LHCN-M2 (cell line): ENCODE measurements at regions not wholly inside any gene's neighbourhood (a gene's known extent, or its start where the extent isn't known, plus 50 kb on each side); places are given as distances from the start of the nearest gene placed in this dataset.
"Not testable (repeated sequence)": the region's sequence is repeated elsewhere in the genome, so short reads cannot be mapped to it uniquely, and the experiment has no call there.

Experiments
- DNase-seq: peaks from one replicate; pipeline ENCODE4 v3.0.0-alpha.2; 2012; ENCODE audit warnings: low read depth

DNA sequence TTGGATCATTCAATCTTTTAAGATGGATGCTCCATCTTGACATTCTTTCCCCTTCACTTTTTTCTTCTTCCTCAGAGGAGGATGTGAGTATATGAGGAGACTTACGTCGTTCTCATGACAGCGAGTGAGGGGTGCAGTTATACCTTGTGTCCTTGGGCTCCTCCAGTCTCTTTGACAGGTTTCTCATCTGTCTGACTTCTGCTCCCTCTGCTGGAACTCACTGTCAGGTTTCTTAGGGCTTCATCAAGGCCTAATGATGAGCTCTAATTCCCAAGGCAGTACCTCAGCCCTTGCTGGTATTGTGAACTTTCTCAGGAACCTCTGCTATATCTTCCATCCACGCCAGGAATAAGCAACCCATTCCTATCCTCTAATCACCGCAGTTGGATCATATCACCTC, 237.8 kb upstream of the ADGRL3 start:
- DNase-seq, result no peak

GRCh38 chr4:60981534-60981933, 218.6 kb upstream of the ADGRL3 start:
- DNase-seq, result no peak

- no peak for DNase-seq
Measured at GRCh38 chr4:60989141-60989540, 211.0 kb upstream of the ADGRL3 start.

- DNase-seq, result no peak
Measured at GRCh38 chr4:60992037-60992436, 208.1 kb upstream of the ADGRL3 start.

DNA sequence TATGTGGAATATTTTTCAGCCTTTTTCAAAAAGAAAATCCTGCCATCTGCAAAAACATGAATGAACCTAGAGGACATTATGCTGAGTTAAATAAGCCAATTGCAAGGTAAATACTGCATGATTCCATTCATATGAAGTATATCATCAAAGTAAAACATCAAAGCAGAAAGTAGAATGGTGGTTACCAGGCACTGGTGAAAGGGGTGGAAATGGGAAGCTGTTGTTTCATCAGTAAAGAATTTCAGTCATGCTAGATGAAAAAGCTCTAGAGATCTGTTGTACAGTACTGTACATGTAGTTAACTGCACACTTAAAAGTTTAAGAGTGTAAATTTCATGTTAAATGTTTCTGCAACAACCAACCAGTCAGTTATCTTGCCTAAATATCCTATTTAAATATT, 196.8 kb upstream of the ADGRL3 start:
- DNase-seq, result no peak

- DNase-seq, result no peak
Measured at GRCh38 chr4:61004651-61005170, 195.4 kb upstream of the ADGRL3 start.

- no peak for DNase-seq
Measured at GRCh38 chr4:61011051-61011450, 189.1 kb upstream of the ADGRL3 start.

DNA sequence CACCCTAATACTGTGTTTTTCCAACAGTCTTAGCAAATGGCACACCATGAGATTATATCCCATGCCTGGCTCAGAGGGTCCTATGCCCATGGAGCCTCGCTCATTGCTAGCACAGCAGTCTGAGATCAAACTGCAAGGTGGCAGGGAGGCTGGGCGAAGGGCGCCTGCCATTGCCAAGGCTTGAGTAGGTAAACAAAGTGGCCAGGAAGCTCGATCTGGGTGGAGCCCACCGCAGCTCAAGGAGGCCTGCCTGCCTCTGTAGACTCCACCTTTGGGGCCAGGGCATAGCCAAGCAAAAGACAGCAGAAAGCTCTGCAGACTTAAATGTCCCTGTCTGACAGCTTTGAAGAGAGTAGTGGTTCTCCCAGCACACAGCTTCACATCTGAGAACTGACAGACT, 188.2 kb upstream of the ADGRL3 start:
- DNase-seq, result not testable (repeated sequence)

- DNase-seq, result no peak
Measured at GRCh38 chr4:61024610-61025009, 175.5 kb upstream of the ADGRL3 start.

GRCh38 chr4:61027939-61028338, 172.2 kb upstream of the ADGRL3 start:
- no peak for DNase-seq

DNA sequence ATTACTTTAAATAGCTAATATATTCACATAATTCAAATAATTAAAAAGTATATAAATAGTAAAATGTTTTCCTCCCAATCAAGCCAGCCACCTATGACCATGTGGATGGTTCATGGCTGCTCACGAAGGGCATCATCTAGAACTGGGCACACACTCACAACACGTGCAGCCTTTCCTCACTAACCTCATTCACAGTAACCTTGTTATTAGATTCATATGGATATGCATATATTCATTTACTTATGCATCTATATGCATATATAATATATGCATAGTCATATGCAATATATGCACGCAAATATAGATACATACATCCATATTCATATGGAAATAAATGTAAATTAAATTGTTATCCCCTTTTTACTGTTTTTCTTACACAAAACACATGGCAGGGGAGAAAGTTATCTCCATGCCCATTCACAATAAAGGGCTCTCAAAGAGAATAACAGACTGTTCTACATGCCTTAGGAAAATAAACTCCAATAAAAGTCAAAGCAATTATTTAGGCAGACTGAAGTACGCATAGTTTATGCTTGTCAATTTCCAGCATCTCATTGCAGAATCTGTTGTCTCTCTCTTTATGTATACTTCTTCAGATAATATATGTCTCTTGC, 163.9 kb upstream of the ADGRL3 start:
- no peak for DNase-seq

DNA sequence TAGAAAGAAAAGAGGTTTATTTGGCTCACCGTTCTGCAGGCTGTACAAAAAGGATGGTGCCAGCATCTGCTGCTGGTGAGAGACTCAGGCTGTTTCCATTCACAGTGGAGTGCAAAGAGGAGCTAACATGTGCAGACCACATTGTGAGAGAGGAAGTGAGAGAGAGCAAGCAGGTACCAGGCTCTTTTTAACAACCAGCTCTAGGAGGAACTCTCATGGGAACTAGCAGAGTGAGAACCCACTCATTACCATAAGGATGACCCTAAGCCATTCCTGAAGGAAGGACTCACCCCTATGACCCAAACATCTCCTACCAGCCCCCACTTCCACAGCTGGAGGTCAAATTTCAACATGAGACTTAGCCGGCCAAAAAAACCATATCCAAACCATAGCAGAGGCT, 158.6 kb upstream of the ADGRL3 start:
- no peak for DNase-seq

DNA sequence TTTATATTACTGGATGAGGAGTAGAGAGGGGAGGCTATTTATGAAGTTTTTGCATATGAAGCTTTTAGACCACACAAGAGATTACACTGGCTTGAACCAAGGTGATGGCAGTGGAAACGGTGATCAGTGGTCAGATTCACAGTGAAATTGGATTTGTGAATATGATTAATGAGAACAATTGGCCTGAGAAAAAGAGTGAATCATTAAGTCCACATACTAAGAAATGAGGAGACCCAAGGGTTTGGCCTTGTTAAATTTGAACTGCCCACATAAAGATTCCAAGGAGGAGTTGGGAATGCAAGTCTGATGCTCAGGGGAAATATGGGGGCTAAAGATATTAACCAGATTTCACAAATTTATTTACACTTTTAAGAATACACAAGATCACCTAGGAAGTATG, 155.3 kb upstream of the ADGRL3 start:
- no peak for DNase-seq

- no peak for DNase-seq
Measured at GRCh38 chr4:61049018-61049417, 151.1 kb upstream of the ADGRL3 start.

GRCh38 chr4:61067381-61067780, 132.7 kb upstream of the ADGRL3 start:
- DNase-seq, result no peak

DNA sequence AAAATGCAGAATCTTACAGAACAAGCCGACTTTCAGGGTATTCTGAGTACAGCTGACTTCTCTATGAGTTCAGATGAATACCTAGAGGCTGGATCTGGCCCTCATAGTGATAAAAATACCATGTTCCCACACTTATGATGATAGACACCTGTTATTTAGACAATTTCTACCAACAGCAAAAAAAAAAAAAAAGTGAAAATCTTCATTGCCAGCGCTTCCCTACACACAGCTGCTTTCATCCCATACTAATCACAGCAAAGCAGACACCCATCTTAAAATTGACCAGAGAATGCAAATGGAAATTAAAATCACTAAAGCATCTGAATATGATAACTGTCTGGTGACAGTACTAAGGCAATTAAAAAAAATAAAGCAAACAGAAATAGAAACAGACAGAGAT, 132.1 kb upstream of the ADGRL3 start:
- DNase-seq, result no peak

- peak; percentile 32 for DNase-seq
Measured at GRCh38 chr4:61068745-61069144, 131.4 kb upstream of the ADGRL3 start.

- no peak for DNase-seq
Measured at GRCh38 chr4:61070269-61070668, 129.9 kb upstream of the ADGRL3 start.

DNA sequence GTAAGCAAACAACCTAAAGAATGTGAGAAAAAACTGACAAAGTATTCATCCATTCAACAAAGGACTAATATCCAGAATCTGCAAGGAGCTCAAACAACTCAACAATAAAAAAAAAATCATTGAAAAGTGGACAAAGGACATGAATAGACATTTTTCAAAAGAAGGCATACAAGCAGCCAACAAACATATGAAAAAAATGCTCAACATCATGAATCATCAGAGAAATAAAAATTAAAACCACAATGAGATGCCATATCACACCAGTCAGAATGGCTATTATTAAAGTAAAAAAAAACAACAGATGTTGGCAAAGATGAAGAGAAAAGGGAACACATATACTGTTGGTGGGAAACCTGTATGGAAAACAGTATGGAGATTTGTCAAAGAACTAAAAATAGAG, 120.7 kb upstream of the ADGRL3 start:
- DNase-seq, result peak; percentile 13

- DNase-seq, result no peak
Measured at GRCh38 chr4:61079976-61080375, 120.2 kb upstream of the ADGRL3 start.

DNA sequence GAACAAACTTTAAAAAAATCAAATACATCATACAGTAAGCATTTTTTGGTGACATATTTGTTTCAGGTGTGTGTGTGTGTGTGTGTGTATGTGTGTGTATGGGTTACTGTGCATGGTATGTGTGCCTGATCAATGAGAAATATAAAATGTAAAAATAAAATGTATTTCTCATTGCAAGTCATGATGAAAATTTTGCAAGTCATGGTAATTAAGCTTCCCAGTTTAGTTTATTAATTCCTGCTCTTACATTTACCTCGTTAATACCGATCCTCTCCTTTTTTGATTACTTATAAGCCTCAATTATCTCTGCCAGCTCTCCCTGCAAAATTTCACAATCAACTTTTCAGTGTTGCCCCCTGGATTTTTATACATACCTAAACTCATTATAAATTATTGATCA, 114.6 kb upstream of the ADGRL3 start:
- DNase-seq, result no peak

- no peak for DNase-seq
Measured at GRCh38 chr4:61086357-61086756, 113.8 kb upstream of the ADGRL3 start.

GRCh38 chr4:61086979-61087378, 113.1 kb upstream of the ADGRL3 start:
- DNase-seq, result no peak
